NCI-H1048 (cell line): ENCODE measurements at regions not wholly inside any gene's neighbourhood (a gene's known extent, or its start where the extent isn't known, plus 50 kb on each side); places are given as distances from the start of the nearest gene placed in this dataset.
A peak's percentile ranks its signal among the peaks of the same experiment; 100 is the strongest.

Source experiments
- DNase-seq: peaks from one replicate; lab custom pipeline; 2025; lab: John Stamatoyannopoulos, UW

DNA sequence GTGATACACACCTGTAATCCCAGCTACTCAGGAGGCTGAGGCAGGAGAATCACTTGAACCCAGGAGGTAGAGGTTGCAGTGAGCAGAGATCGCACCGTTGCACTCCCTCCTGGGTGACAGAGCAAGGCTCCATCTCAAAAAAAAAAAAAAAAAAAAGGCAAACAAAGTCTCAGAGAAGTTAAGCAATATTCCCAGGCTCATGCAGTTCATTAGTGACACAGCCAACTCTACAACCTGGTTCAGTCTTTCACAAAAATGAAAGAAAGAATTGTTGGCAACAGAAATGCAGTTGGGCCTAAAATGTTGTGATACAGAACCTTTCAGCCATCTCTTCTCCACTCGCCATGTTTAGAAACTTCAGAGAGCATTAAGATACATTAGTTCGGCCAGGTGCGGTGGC lies 242.1 kb downstream of the LTN1 start:
- DNase-seq, result no peak

DNA sequence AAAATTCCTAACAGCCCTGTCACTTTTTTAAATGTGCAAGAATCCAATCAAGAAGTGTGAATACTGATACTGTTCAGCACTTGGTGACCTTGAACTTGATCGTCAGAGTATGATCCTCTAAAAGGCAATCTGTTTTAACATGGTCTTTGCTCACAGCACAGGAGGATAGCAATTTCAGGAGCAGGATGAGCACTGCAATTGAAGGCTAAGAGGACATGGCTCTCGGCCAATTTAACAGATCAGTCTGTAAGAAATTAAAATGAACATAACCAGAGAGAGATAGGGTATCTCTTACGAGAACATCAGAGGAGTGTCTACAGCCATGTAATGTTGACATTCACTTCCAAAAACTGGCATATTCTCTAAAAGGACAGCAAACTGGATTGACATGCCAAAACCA lies 243.1 kb downstream of the LTN1 start:
- no peak for DNase-seq

DNA sequence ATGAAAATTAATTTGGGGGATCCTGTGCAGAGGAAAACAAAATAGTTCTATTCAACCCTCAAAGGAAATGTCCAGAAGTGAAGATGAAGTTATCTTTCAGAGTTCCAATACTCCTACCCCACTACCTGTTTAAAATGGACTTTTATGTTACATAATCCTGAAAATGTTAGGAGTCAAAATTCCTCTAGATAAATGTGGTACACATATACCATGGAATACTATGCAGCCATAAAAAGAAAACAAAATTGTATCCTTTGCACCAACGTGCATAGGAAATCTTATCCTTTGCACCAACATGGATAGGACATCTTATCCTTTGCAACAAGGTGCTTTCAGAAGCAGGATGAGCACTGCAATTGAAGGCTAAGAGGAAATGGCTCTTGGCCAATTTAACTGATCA lies 245.2 kb downstream of the LTN1 start:
- no peak for DNase-seq

DNA sequence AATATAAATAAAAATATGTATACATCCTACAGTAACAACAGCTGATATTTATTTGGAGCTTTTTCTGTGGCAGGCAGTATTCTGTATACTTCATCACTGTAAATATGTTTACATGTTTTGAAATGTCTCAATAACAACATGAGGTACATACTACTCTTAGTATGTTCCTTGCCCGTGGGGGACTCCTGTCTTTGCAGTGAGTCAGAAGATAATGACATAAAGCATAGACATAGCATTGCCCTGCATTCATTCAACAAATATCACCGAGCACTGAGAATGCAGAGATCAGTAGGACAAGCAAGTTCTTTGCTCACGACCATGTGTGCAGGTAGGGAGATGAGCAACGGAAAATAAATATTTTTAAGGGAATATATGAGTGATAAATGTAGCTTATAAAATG lies 246.5 kb downstream of the LTN1 start:
- DNase-seq, result no peak

DNA sequence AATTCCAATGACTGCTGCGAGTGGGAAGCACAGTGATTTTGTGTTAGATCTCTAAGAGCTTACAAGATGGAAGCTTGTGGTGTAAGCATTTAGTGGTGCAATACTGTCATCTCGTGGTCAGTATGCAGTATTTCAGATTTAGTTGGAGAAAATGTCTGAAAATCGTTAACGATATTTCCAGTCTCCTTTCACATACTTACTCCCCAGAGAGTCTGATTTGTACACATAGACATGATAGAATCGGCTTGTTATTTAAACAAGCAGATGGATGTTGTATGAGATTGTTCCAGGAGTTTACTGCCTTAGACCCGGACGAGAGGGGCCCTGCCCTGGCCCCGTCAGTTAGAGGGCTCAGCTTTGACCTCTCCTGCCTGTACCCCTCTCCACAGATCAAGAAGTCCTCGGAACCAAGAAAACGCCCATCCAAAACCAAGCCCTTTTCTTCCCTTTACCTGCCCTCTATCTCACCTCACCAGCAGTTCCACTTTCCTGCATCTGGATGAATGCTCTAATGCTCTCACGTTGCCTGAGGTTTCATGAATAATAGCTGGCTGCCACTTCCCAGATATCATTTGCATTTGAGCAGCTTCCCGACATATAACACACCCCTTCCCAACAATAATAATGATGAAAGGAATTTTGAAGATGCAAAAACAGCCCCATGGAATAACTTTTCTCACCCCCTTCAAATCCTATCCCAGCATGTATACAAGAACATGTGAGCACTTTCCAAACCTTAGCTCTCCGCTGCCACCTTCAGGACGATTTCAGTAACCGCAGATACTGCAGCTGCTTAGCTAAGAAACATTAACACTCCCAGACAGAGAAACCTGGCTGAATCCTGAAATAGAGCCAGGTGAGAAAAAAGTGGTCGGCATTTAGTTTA lies 247.3 kb downstream of the LTN1 start:
- DNase-seq, result peak; percentile 53

DNA sequence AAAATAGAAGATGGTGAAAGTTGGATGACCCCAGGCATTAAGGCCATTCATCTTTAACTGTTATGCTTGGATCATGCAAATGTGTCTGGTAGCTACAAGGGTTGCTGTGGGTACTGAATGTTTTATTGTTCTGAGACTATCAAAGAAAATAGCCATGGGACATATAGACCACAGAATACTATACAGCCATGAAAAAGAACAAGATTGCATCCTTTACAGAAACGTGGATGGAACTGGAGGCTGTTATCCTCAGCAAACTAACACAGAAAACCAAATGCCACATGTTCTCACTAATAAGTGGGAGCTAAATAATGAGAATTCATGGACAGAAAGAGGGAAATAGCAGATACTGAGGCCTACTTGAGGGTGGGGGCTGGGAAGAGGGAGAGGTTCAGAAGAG lies 249.0 kb downstream of the LTN1 start:
- DNase-seq, result no peak

DNA sequence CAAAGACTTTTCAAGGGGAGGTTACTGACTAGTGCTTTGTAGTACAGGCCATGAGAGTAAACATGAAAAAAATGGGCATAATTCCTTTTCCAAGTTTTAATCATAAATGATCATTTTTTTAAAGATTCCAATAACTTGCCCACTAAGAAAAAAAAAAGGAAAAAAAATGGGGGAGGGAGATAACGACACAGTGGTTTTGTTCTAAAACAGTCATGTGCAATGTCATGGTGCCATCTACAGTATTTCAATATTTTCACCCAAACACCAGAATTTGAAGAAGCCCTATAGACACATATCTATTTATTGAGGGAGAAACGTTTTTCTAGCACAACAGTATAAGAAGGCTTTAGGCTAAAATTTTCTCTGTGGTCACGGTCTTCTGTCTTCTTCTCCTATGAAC lies 250.2 kb downstream of the LTN1 start:
- no peak for DNase-seq

DNA sequence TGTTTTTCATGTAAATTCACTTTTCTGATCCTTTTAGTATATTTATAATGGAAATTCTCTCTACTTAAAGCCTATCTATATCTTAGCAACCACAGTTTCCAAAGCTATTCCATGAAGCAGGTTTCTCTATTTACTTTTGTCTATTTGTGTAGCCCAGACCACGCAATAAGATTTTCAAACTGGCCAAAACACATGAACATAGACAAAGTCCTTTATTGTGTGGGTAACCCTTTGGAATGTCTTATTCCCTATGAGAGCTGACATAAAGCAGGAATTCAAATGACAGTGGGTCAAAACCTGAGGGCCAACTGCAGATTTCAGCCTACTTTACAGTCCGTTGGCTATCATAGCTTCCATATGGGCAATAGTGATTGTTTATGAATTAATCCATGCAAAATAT lies 252.6 kb downstream of the LTN1 start:
- DNase-seq, result no peak

DNA sequence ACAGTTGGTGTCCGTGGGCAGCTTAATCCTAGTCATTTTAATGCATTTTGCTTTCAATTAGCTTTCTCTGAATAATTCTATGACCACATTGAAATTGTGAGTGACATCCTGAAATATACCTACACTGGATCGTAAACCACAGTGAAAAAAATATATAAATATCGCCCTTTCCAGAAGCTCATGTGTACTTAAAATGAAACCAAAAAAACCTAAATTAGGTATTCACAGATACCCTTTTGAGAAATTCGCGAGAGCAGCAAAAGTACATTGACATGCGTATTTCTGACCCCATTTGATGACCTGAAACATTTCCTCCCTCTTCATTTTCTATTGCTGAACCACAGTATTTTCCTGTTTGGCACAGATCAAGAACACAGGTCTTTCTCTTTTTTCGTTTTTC lies 253.8 kb downstream of the LTN1 start:
- no peak for DNase-seq

DNA sequence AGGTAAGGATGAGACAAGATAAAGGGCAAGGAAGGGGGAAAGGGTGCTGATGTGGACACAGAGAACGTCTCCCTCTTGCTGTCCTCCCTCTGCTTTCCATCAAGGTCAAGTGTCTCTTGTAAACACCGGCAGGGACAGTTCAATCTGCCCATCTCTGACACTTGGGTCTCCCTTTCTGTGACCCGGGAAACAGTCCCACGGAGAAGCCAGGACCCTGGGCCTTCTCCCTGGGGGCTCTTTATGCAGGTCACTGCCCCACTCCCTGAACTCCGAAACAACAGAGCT lies 254.3 kb downstream of the LTN1 start:
- DNase-seq, result no peak

DNA sequence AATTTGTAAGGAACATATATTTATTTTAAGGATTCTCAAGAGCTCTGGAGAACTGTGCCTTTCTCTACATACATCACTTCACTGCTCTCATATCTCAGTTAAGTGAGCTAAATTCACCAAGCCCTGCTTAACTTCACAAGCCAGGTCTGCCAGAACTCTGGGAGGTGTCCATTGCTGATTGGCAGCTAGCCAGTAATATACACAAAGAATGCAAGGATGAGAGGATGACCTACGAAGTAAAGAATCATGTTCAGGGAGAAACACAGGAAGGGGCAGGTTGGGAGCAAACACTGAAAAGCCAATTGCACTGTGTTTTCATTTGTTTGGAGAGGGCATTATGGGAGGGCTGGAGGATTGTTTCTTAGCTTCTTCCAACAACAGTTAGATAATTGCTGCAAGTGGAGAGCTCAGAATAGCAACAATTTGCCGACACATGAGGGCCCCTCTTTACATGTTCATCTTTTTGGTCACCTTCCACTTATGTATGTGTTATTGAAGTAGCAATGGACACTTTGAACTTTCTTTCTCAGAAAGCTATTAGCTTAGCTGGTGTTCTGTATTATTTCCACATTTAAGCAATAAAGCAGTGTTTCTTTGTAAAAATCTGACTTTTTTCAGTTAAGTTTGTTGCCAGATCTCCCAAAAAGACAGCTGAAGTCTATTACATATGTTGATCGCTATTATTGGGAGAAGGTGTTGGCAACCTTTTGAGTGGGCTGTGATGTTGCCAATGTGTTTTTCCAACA lies 254.8 kb downstream of the LTN1 start:
- DNase-seq, result no peak

DNA sequence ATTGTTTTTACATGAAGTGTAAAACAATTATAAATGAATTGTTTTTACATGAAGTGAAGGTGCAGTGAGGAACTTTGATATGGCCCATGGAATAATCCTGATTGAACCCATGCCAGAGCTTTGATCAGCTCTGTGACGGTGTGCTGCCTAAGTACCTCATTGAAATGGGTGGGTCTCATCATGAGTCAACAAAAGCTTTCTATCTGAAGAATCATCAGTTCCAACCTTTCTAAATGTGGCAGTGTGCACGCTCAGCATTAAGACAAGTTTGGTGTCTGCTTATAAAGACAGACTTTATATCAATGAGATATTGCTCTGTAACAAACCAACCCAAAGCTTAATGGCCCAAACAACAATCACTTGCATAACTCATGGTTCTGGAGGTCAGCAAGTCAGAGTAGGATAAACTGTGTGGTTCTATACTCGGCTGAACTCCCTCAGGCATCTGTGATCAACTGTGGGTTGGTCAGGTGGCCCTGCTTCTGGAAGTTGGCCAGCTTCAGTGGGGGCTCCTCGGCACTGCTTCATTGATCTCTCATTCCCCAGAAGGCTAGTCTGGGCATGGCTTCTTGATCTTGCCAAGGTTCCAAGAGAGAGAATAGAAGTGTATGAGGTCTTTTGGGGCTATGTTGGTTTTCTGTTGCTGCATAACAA lies 258.0 kb downstream of the LTN1 start:
- no peak for DNase-seq

DNA sequence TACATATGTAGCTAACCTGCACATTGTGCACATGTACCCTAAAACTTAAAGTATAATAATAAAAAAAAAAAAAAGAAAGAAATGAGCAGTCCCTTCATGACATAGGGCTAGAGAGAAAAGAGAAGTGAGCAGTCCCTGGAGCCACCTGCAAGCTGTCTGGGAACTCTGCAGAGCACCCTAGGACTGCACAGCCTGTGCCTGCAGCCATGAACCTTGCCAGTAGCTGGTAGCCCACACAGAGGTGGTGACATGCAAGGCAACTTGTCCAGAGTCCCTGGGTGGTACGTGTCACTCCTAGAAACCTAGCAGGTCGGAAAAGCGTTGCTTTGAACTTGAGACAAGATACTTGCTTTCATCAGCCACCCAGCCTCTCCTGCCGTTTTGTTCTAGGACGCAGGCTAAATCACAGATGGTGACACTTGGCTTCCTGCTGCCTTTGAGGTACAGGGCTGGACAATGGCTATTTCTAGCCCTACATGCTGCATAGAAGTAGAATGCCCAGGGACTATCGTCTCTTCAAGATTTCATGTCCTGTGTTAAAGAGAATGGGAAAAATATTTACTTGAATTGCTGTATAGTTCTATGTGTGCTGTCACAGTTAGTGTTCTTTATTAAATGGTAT lies 260.9 kb downstream of the LTN1 start:
- no peak for DNase-seq

DNA sequence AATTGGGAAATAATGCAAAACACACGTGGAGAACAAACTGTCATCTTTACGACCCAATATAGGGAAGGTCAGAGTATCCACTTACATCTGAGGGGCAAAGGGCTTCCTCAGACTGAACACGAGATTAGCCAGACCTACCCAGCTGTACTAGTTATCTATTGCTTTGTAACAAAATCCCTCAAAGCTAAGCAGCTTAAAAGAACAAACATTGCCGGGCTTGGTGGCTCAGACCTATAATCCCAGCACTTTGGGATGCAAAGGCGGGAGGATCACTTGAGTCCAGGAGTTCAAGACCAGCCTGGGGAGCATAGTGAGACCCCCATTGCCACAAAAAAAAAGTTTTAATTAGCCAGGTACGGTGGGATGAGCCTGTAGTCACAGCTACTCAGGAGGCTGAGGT lies 262.8 kb downstream of the LTN1 start:
- DNase-seq, result no peak

DNA sequence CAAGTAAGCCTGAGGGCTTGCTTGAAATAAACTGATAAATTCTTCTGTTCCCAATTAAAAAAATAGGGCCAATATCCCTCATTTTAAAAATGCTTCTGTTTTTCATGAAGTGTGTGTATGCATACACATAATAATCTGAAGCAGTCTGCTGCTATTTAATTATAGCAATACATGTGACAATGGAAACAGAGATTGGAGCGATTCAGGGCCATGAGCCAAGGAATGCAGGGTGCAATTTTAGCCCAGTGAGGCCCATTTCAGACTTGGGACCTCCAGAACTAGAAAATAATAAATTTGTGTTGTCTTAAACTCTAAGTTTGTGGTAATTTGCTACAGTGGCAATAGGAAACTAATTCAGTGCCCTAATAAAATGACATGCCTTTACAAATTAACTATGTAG lies 264.9 kb downstream of the LTN1 start:
- DNase-seq, result no peak

DNA sequence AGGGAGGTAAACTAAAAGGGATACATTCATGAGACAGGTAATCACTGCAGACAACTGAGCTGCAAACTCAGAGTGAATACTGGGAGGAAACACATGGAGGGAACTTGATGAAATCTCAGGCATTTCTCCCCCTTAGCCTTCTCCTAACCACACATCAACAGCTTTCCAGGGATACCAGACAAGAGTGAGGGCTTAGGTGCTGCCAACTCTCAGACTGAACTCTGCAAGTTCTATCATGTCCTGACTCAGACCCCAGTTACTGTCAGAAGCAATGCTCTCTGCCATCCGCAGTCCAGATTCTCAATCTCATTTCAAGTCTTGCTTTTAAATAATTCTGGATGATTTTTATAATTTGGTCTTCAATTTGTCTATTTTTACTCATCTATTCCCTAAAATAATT lies 267.3 kb downstream of the LTN1 start:
- DNase-seq, result no peak

DNA sequence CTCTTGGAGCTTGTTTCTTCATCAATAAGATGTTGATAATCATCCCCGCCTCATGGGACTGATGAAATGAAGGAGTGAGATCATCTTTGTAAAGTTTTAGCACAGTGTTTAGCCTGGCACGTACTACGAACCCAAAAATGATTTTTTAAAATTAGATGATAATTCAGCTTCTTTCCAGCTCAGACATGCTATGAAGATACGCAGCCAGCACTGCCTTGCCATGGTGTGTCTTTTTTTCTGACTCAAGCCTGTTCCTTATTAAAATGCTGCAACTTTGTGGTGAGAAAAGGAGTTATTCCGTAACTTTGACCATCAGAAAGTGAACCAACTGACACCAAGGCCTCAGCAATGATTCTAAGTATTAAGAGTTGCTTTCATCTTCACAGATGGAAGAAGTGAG lies 269.0 kb downstream of the LTN1 start:
- DNase-seq, result no peak

DNA sequence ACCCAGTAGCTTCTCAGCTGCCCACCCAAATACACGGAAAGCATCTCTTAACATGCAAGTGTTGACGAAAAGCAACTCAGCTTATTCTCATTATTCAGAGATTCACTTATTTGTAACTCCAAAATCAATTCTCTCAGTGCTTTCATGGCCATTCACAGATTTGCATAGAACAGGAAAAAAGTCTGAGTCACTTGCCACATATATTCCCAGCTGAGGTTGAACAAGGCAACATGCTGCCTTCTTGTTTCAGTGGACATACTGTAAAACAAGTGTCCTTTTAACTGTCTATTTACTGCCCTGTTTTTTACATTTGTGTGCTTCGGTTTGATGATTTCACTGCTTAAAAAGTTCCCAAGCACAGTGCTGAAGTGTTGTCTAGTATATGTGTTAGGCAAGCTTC lies 273.0 kb downstream of the LTN1 start:
- DNase-seq, result no peak

DNA sequence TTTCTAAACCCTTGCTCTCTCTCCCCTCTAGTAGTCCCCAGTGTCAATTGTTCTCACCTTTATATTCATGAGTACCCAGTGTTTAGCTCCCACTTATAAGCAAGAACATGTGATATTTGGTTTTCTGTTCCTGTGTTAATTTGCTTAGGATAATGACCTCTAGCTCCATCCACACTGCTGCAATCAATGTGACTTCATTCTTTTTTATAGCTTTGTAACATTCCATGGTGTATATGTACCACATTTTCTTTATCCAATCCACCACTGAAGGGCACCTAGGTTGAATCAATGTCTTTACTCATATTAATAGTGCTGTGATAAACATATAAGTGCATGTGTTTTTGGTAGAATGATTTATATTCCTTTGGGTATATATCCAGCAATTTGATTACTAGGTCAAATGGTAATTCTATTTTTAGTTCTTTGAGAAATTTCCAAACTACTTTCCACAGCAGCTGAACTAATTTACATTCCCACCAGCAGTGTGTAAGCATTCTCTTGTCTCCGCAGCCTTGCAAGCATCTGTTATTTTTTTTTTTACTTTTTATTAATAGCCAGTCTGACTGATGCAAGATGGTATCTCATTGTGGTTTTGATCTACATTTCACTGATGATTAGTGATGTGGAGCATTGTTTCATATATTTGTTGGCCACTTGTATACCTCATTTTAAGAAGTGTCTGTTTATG lies 277.8 kb downstream of the LTN1 start:
- no peak for DNase-seq

DNA sequence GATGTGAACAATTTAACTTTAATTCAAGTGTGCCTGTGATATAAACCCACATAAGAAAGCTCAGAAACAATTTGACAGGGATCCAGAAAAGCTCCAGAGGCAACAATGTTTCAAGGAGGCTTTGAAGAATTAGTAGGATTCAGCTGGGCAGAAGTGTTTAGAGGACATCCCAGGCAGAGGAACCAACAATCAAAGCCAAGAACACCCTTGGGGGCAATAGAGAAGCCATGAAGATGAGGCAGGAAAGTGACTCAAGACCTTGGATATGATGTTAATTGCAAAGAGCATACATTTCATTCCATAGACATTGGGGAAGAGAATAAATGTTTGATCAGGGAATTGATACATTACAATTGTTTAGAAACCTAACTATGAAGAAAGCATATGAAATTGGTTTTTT lies 280.3 kb downstream of the LTN1 start:
- DNase-seq, result no peak

DNA sequence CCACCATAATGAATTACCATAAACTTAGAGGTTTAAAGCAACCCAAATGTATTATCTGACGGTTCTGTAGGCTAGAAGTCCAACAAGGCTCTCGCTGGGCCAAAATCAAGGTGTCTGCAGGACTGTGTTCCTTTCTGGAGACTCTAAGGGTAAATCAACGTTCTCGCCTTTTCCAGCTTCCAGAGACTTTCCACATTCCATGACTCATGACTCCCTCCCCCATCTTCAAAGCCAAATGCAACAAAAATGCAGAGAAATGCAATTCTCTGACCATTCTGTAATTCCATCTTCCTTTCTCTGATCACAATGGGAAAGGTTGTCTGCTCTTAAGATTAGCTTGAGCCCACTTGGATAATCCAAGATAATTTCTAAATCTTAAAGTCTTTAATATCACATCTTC lies 287.1 kb downstream of the LTN1 start:
- DNase-seq, result no peak

DNA sequence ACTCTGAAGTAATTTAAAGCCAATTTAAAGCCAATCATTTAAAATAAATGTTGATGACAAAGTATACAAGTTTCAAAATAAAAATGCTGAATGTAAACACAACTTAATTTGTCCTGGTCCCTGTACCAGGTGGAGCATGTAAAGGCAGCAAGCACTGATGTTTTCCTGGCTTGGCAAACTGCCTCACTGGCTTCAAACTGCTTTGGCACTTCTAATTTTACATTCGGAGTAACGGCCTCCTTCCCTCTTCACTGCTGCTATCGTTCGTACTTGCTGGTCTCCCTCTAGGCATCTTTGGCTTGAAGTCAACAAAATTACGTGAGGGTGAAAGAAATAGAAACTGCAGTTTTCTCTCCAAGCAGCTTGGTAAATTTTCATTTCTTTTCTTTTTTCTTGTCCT lies 287.9 kb downstream of the LTN1 start:
- DNase-seq, result no peak
